GM23338 (cell line): ENCODE measurements at regions not wholly inside any gene's neighbourhood (a gene's known extent, or its start where the extent isn't known, plus 50 kb on each side); places are given as distances from the start of the nearest gene placed in this dataset.

ENCODE experiments used
- ATAC-seq: fragments of 200-7000 bp; cut with Tn5 transposase; 3 replicates; pipeline ENCODE4 v1.9.1; 2020
- DNase-seq: peaks from one replicate; pipeline ENCODE4 v3.0.0-alpha.2; 2015; ENCODE audit warnings: low spot score
- H2AFZ ChIP-seq: fragments of 200-600 bp; sonication (generic); 2 replicates; pipeline ENCODE4 v1.8.0; 2016; ENCODE audit warnings: antibody characterized with exemption, mild to moderate bottlenecking, moderate library complexity
- H3F3A ChIP-seq: fragments of 200-600 bp; sonication (generic); replicated peaks from 2 replicates; pipeline ENCODE4 v1.8.0; 2017; ENCODE audit warnings: antibody characterized with exemption, mixed run types, low read depth
- H3K27ac ChIP-seq: fragments of 200-600 bp; sonication (generic); 2 replicates; pipeline ENCODE4 v1.6.1; 2016; ENCODE audit warnings: low read depth
- H3K27me3 ChIP-seq: fragments of 200-600 bp; sonication (generic); 2 replicates; pipeline ENCODE4 v1.8.0; 2016; ENCODE audit warnings: mild to moderate bottlenecking, mixed run types, moderate library complexity; ENCODE audit not compliant: insufficient read depth
- H3K36me3 ChIP-seq: fragments of 200-600 bp; sonication (generic); 2 replicates; pipeline ENCODE4 v1.8.0; 2016; ENCODE audit warnings: mild to moderate bottlenecking; ENCODE audit not compliant: insufficient read depth
- H3K4me1 ChIP-seq: fragments of 200-600 bp; sonication (generic); 2 replicates; pipeline ENCODE4 v1.8.0; 2016; ENCODE audit warnings: mild to moderate bottlenecking, moderate library complexity; ENCODE audit not compliant: insufficient read depth
- H3K4me2 ChIP-seq: fragments of 200-600 bp; sonication (generic); 2 replicates; pipeline ENCODE4 v1.7.1; 2017; ENCODE audit warnings: mixed run types
- H3K4me3 ChIP-seq: fragments of 200-600 bp; sonication (generic); 2 replicates; pipeline ENCODE4 v1.6.1; 2016; ENCODE audit warnings: mixed run types
- H3K79me2 ChIP-seq: fragments of 200-600 bp; sonication (generic); replicated peaks from 2 replicates; pipeline ENCODE4 v1.8.0; 2017; ENCODE audit warnings: mild to moderate bottlenecking; ENCODE audit not compliant: insufficient read depth
- H3K9me2 ChIP-seq: fragments of 200-600 bp; sonication (generic); 2 replicates; pipeline ENCODE4 v1.8.0; 2017; ENCODE audit not compliant: insufficient read depth
- H4K20me1 ChIP-seq: fragments of 200-600 bp; sonication (generic); replicated peaks from 2 replicates; pipeline ENCODE4 v1.8.0; 2017; ENCODE audit warnings: mild to moderate bottlenecking; ENCODE audit not compliant: insufficient read depth
- H3K27ac Mint-ChIP-seq: 2 replicates; pipeline ENCODE4 v1.8.0; 2020; ENCODE audit warnings: inconsistent platforms, mild to moderate bottlenecking, moderate library complexity, mixed read lengths
- H3K27me3 Mint-ChIP-seq: 3 replicates; pipeline ENCODE4 v1.8.0; 2022; ENCODE audit warnings: low read depth, mild to moderate bottlenecking, moderate library complexity, mixed read lengths, inconsistent platforms; ENCODE audit not compliant: insufficient read depth, poor library complexity
- H3K36me3 Mint-ChIP-seq: 3 replicates; pipeline ENCODE4 v1.8.0; 2021; ENCODE audit warnings: low read depth, mild to moderate bottlenecking, inconsistent platforms, moderate library complexity, mixed read lengths
- H3K4me1 Mint-ChIP-seq: 3 replicates; pipeline ENCODE4 v1.8.0; 2020; ENCODE audit warnings: mild to moderate bottlenecking, inconsistent platforms, mixed read lengths
- H3K4me3 Mint-ChIP-seq: 3 replicates; pipeline ENCODE4 v1.8.0; 2021; ENCODE audit warnings: moderate library complexity, mild to moderate bottlenecking, inconsistent platforms, mixed read lengths
- H3K9me3 Mint-ChIP-seq: 3 replicates; pipeline ENCODE4 v1.8.0; 2020; ENCODE audit warnings: moderate library complexity, mild to moderate bottlenecking, inconsistent platforms, mixed read lengths
- CREB1 ChIP-seq: fragments of 250-450 bp; sonication (Bioruptor Pico); IDR thresholded peaks from 2 replicates; pipeline ENCODE4 v1.5.0; 2020; ENCODE audit warnings: low read depth, mild to moderate bottlenecking, moderate library complexity
- CTCF ChIP-seq, 2 experiments: fragments of 200-600 bp in 1 of 2; sonication (generic) in 1 of 2; conservative IDR thresholded peaks; 2 replicates each; pipeline versions ENCODE4 v1.5.1 to v1.6.1; 2016 to 2017; ENCODE audit warnings: antibody characterized with exemption in 2 of 2, low read depth in 2 of 2, mild to moderate bottlenecking in 2 of 2, moderate library complexity in 1 of 2
- ETS1 ChIP-seq: IDR thresholded peaks from 2 replicates; pipeline ENCODE4 v1.6.1; 2016; ENCODE audit warnings: antibody characterized with exemption
- EZH2 ChIP-seq: fragments of 200-600 bp; sonication (generic); IDR thresholded peaks from one replicate; pipeline ENCODE4 v1.8.0; 2017; ENCODE audit warnings: antibody characterized with exemption, mild to moderate bottlenecking, low read depth; ENCODE audit not compliant: unreplicated experiment
- EZH2phosphoT487 ChIP-seq: fragments of 200-600 bp; sonication (generic); IDR thresholded peaks from one replicate; pipeline ENCODE4 v1.8.1; 2018; ENCODE audit warnings: antibody characterized with exemption; ENCODE audit not compliant: unreplicated experiment
- JUNB ChIP-seq: IDR thresholded peaks from one replicate; pipeline ENCODE4 v1.6.1; 2016; ENCODE audit warnings: antibody characterized with exemption; ENCODE audit not compliant: unreplicated experiment
- NANOG ChIP-seq: IDR thresholded peaks from 2 replicates; pipeline ENCODE4 v1.6.1; 2016; ENCODE audit warnings: antibody characterized with exemption, borderline replicate concordance
- POLR2AphosphoS5 ChIP-seq: IDR thresholded peaks from 2 replicates; pipeline ENCODE4 v1.6.1; 2016; ENCODE audit warnings: antibody characterized with exemption, low read depth
- REST ChIP-seq: IDR thresholded peaks from one replicate; pipeline ENCODE4 v1.6.1; 2018; ENCODE audit warnings: antibody characterized with exemption; ENCODE audit not compliant: unreplicated experiment
- STAT1 ChIP-seq: IDR thresholded peaks from one replicate; pipeline ENCODE4 v1.6.1; 2016; ENCODE audit warnings: antibody characterized with exemption; ENCODE audit not compliant: unreplicated experiment
- ZNF114 ChIP-seq: fragments of 250-450 bp; sonication (Bioruptor Pico); IDR thresholded peaks from 2 replicates; pipeline ENCODE4 v1.5.0; 2020; ENCODE audit warnings: mild to moderate bottlenecking, moderate library complexity
- ZNF331 ChIP-seq: fragments of 250-450 bp; sonication (Bioruptor Pico); IDR thresholded peaks from 2 replicates; pipeline ENCODE4 v1.5.0; 2020; ENCODE audit warnings: low read depth, mild to moderate bottlenecking, moderate library complexity
- ZNF462 ChIP-seq: fragments of 250-450 bp; sonication (Bioruptor Pico); IDR thresholded peaks from 2 replicates; pipeline ENCODE4 v1.5.0; 2020; ENCODE audit warnings: mild to moderate bottlenecking, moderate library complexity

- H3K36me3 Mint-ChIP-seq = peaks cover 38% of the 10 kb centered on the region
These were observed 133.3 kb upstream of the CHL1 start for GRCh38 chr3:63095-63765.

More at GRCh38 chr3:63095-63765, 133.3 kb upstream of the CHL1 start:
- no peaks in the 10 kb centered on the region for H3K79me2 ChIP-seq
- H3K4me3 ChIP-seq = no peak overlapping the region
- no peaks in the 10 kb centered on the region for H3K27me3 ChIP-seq
- TF ChIP-seq JUNB = no peak
- TF ChIP-seq ZNF331 = no peak
- TF ChIP-seq REST = no peak
- TF ChIP-seq ETS1 = no peak
- no peak for TF ChIP-seq ZNF114
- no peak for TF ChIP-seq CTCF (conservative IDR thresholded peaks at IDR 0.05; ENCODE audit: low read depth in 2 of 2)
- no peak for TF ChIP-seq CREB1
- no peak for TF ChIP-seq POLR2AphosphoS5
- no peak for TF ChIP-seq NANOG
- no peak for TF ChIP-seq ZNF462 (CRISPR knock-in tag)
- TF ChIP-seq EZH2 = no peak
- TF ChIP-seq EZH2phosphoT487 = no peak
- no peak for TF ChIP-seq STAT1
- no peaks in the 10 kb centered on the region for H3K9me2 ChIP-seq
- Mint-ChIP-seq H3K4me1 (no peaks in the 10 kb centered on the region), H3K4me3 (no peak overlapping the region), H3K27me3 (peaks cover 6% of the 10 kb centered on the region), H3K9me3 (peaks cover 94% of the 10 kb centered on the region), H3K27ac (no peak overlapping the region)
- no peaks in the 10 kb centered on the region for H3K36me3 ChIP-seq
- H2AFZ ChIP-seq = 0 out of 2 replicates have a peak overlapping the region, but pooled peaks have one; percentile 24
- H3K4me2 ChIP-seq = no peak overlapping the region
- H3K27ac ChIP-seq = no peak overlapping the region
- H3K4me1 ChIP-seq = no peaks in the 10 kb centered on the region; the same call in 1 of the 2 replicates
- no peaks in the 10 kb centered on the region for H4K20me1 ChIP-seq
- ATAC-seq (no peak), DNase-seq (no peak)
- no peaks in the 10 kb centered on the region for H3F3A ChIP-seq
